Liver (tissue), 8 donors: ENCODE measurements at regions not wholly inside any gene's neighbourhood (a gene's known extent, or its start where the extent isn't known, plus 50 kb on each side); places are given as distances from the start of the nearest gene placed in this dataset.

Experiments used
- DNase-seq: peaks from one replicate; pipeline ENCODE4 v3.0.0-alpha.2; 2017; ENCODE audit warnings: low spot score
- H3K27ac ChIP-seq, 2 donors: one replicate each; pipeline ENCODE4 v1.7.0; 2013; ENCODE audit warnings: inconsistent platforms in 2 of 2, low read length in 2 of 2, control low read depth in 1 of 2, low read depth in 1 of 2, mild to moderate bottlenecking in 1 of 2
- H3K27me3 ChIP-seq, 4 donors: one replicate each; pipeline versions ENCODE4 v1.6.1 to v1.7.0; 2013; ENCODE audit warnings: low read length in 3 of 4, inconsistent platforms in 1 of 4, mild to moderate bottlenecking in 1 of 4, moderate library complexity in 1 of 4; ENCODE audit not compliant: control insufficient read depth in 4 of 4, insufficient read depth in 4 of 4
- H3K36me3 ChIP-seq, 4 donors: one replicate each; pipeline versions ENCODE4 v1.6.1 to v1.7.0; 2013; ENCODE audit warnings: low read length in 3 of 4, mild to moderate bottlenecking in 3 of 4, low read depth in 1 of 4, moderate library complexity in 1 of 4; ENCODE audit not compliant: control insufficient read depth in 4 of 4, insufficient read depth in 3 of 4
- H3K4me1 ChIP-seq, 4 donors: one replicate each; pipeline versions ENCODE4 v1.6.1 to v1.7.0; 2013; ENCODE audit warnings: low read length in 3 of 4, mild to moderate bottlenecking in 3 of 4, moderate library complexity in 1 of 4; ENCODE audit not compliant: control insufficient read depth in 4 of 4, insufficient read depth in 4 of 4
- H3K4me3 ChIP-seq, 3 donors: one replicate each; pipeline versions ENCODE4 v1.6.1 to v1.7.0; 2013; ENCODE audit warnings: low read length in 3 of 3, control low read depth in 1 of 3, low read depth in 1 of 3, mild to moderate bottlenecking in 1 of 3
- H3K9ac ChIP-seq, 2 donors: one replicate each; pipeline ENCODE4 v1.7.0; 2013; ENCODE audit warnings: low read length in 2 of 2, mild to moderate bottlenecking in 2 of 2, moderate library complexity in 2 of 2, control low read depth in 1 of 2, low read depth in 1 of 2
- H3K9me3 ChIP-seq, 4 donors: one replicate each; pipeline versions ENCODE4 v1.6.1 to v1.7.0; 2013; ENCODE audit warnings: low read length in 3 of 4; ENCODE audit not compliant: control insufficient read depth in 4 of 4
- ATF3 ChIP-seq: IDR thresholded peaks from 2 replicates; pipeline ENCODE4 v1.6.1; 2016; ENCODE audit warnings: antibody characterized with exemption
- CTCF ChIP-seq: fragments of 150-350 bp; IDR thresholded peaks from 2 replicates; pipeline ENCODE4 v1.5.1; 2017; ENCODE audit warnings: improper control_type of control experiment, low read depth, low read length; ENCODE audit not compliant: missing input control
- FOXA1 ChIP-seq: IDR thresholded peaks from 2 replicates; pipeline ENCODE4 v1.6.1; 2016; ENCODE audit warnings: antibody characterized with exemption
- GABPA ChIP-seq, 2 donors: IDR thresholded peaks in 1 of 2; conservative IDR thresholded peaks in 1 of 2; 2 replicates each; pipeline ENCODE4 v1.6.1; 2016; ENCODE audit warnings: antibody characterized with exemption in 2 of 2, mild to moderate bottlenecking in 1 of 2, moderate library complexity in 1 of 2
- HNF4G ChIP-seq: IDR thresholded peaks from 2 replicates; pipeline ENCODE4 v1.6.1; 2016; ENCODE audit warnings: antibody characterized with exemption
- JUND ChIP-seq, 2 donors: IDR thresholded peaks; 2 replicates each; pipeline ENCODE4 v1.6.1; 2016; ENCODE audit warnings: antibody characterized with exemption in 2 of 2
- MAX ChIP-seq: IDR thresholded peaks from 2 replicates; pipeline ENCODE4 v1.6.1; 2016; ENCODE audit warnings: antibody characterized with exemption
- RAD21 ChIP-seq, 2 donors: IDR thresholded peaks; 2 replicates each; pipeline ENCODE4 v1.6.1; 2016; ENCODE audit warnings: antibody characterized with exemption in 2 of 2, mild to moderate bottlenecking in 2 of 2
- REST ChIP-seq: IDR thresholded peaks from 2 replicates; pipeline ENCODE4 v1.6.1; 2016; ENCODE audit warnings: antibody characterized with exemption, mild to moderate bottlenecking
- TAF1 ChIP-seq: conservative IDR thresholded peaks from 2 replicates; pipeline ENCODE4 v1.6.1; 2016; ENCODE audit warnings: antibody characterized with exemption, mild to moderate bottlenecking
- ZBTB33 ChIP-seq: IDR thresholded peaks from 2 replicates; pipeline ENCODE4 v1.6.1; 2016; ENCODE audit warnings: antibody characterized with exemption
- WGBS: extraction: QIAGEN DNeasy Blood & Tissue Kit; methylation state at CpG from one replicate; pipeline ENCODE4 v1.1.7; 2013; 5-methylcytosine and 5-hydroxymethylcytosine counted together
- donor health status: healthy.
- donor health status: healthy.
- donor health status: healthy.
- donor health status: healthy.
- donor health status: healthy.

GRCh38 chr5:145189746-145190145, 645.4 kb downstream of the PRELID2 start:
- no peak overlapping the region for H3K4me3 ChIP-seq
- H3K4me1 ChIP-seq, result no peaks in the 10 kb centered on the region
- no peaks in the 10 kb centered on the region for H3K36me3 ChIP-seq
- TF ChIP-seq HNF4G (no peak), GABPA (IDR thresholded peaks at IDR 0.05 in 1 of 2, conservative IDR thresholded peaks at IDR 0.05 in 1 of 2) (no peak), FOXA1 (no peak), RAD21 (IDR thresholded peaks at IDR 0.05) (no peak), ATF3 (no peak), REST (no peak), CTCF (no peak), MAX (no peak), TAF1 (no peak), ZBTB33 (no peak)
- no peaks in the 10 kb centered on the region for H3K9me3 ChIP-seq
- H3K27ac ChIP-seq, result no peak overlapping the region
- H3K27me3 ChIP-seq, result no peaks in the 10 kb centered on the region
- DNase-seq, result no peak
- H3K9ac ChIP-seq, result no peak overlapping the region
- 61% methylated on average over 4 of the region's 4 CpGs for WGBS

- H3K36me3 ChIP-seq, result no peaks in the 10 kb centered on the region
- H3K27ac ChIP-seq, result no peak overlapping the region
- 76% methylated on average over 5 of the region's 5 CpGs for WGBS
- TF ChIP-seq JUND (IDR thresholded peaks at IDR 0.05) (no peak), ATF3 (no peak), REST (no peak), RAD21 (IDR thresholded peaks at IDR 0.05) (no peak), ZBTB33 (no peak), TAF1 (no peak)
- no peak overlapping the region for H3K9ac ChIP-seq
- DNase-seq, result no peak
- no peaks in the 10 kb centered on the region for H3K9me3 ChIP-seq
- H3K4me1 ChIP-seq, result no peaks in the 10 kb centered on the region
- no peak overlapping the region for H3K4me3 ChIP-seq
- H3K27me3 ChIP-seq, result peaks cover 0 to 2% (median 0%) of the 10 kb centered on the region in 4 donors
These were observed 654.8 kb downstream of the PRELID2 start for GRCh38 chr5:145180371-145180770.
